OCI-M1 (cell line): ENCODE measurements at regions not wholly inside any gene's neighbourhood (a gene's known extent, or its start where the extent isn't known, plus 50 kb on each side); places are given as distances from the start of the nearest gene placed in this dataset.
"Not testable (repeated sequence)": the region's sequence is repeated elsewhere in the genome, so short reads cannot be mapped to it uniquely, and the experiment has no call there.

ENCODE experiments used
- DNase-seq: peaks from one replicate; lab custom pipeline; 2025; lab: John Stamatoyannopoulos, UW

DNA sequence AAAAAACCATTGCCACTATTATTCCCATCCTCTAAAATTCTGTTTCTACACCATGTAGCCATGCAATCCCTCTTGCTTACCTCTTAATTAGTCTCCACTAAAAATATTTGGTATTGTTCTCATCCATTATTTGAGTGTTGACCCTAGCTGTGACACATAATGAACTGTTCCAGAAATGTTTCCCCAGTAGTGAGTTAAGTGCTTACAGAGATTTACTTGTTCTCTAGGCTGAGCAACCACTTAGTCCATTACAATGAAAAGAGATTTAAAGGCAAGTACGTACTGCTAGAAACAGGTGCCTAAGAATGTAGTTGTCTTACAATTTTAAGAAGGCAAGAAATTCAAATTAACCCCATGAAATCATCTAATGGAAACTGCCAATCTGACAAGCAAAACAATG lies 112.7 kb upstream of the PTPN13 start:
- DNase-seq = no peak

DNA sequence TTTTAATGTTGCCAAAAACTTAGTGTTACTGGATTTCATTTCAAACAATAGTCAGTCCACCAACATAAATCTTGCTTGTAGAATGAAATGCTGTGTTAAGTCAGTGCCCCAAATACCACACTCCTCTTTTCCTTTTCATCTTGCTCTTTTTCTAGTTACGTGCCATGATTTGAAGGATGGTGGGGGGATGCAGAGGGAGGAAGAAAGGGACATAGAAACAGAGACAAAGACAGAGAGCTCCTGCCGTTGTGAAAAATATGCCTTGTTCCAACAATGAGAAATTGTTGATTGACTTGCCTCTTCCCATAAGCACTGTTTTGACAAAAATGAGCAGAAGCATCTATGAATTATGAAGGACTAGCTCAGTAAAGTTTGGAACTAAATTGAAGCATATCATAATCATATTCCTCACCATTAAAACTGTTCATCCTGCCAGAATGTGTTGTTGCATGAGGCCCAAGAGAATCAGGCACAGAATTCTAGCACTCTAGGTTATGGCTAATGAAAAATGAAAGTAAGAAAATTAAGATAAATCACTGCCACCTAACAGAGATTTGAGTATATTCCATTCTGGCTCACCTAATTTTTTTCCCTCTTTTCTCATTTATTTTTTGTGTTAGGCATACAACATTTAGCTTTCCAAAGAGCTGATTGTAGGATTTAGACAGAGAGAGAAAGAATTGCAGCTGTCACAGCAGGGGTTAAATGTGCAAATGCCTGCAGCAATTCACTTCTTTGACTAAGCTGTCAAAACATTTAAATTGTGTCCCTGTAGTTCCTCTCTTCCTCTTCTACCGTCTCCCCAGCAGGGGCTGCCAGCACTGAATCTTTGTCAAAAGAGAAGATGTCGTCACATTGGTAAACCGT lies 111.6 kb upstream of the PTPN13 start:
- DNase-seq = peak; percentile 31

DNA sequence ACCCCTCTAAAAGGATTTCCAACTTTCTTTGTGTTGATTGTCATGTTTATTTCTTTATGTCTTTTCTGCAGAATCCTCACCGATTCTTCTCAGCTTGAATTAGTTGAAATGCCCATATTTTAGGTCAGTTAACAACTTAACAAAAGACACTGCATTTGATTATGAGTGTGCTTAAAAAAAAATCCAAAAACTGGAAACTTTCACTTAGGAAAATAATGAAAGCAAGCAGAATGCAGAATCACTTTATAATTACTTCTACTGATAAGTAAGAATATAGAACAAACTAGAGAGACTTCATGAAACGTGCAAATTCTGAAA lies 111.0 kb upstream of the PTPN13 start:
- DNase-seq = no peak

DNA sequence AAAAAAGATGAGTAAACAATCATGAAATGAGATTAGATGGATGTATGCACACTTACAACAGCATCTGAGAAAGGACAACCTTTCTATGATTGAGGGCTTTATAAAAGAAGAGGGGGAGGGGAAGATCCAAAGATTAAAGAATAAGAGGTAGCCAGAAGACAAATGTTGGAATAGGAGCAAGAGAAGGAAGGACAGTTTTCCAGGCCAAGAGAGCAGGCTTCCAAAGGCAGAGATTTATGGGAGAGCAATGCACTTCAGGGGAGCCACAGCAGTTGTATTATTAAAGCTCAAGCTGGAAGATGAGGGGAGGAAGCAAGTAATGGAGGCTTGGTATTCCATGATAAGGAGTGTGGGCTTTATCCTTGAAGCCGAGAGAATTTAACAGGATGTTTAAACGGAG lies 110.3 kb upstream of the PTPN13 start:
- no peak for DNase-seq

GRCh38 chr4:86484241-86484640 lies 109.9 kb upstream of the PTPN13 start:
- DNase-seq = no peak

GRCh38 chr4:86487738-86488348 lies 106.3 kb upstream of the PTPN13 start:
- no peak for DNase-seq

DNA sequence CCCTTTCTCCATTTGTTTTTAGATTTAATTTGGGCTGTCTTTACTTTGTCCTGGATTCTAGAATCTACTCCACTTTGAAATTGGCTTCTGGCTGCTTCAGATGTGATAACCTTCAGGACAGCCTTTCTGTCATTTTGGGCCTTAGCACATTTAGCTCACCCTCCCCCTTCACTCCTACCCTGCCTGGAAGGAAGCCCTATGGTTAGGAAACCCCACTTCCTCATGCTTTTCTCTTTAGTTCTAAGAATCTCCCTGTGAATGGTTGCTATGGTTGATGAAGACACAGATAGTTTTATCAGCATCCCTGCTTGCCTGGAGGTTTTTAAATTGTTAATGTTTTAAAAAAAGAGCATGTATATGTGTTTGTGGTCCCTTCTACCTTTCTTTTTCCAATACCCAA lies 100.7 kb upstream of the PTPN13 start:
- DNase-seq = peak; percentile 76

GRCh38 chr4:86496094-86497080 lies 97.7 kb upstream of the PTPN13 start:
- DNase-seq = peak; percentile 69

DNA sequence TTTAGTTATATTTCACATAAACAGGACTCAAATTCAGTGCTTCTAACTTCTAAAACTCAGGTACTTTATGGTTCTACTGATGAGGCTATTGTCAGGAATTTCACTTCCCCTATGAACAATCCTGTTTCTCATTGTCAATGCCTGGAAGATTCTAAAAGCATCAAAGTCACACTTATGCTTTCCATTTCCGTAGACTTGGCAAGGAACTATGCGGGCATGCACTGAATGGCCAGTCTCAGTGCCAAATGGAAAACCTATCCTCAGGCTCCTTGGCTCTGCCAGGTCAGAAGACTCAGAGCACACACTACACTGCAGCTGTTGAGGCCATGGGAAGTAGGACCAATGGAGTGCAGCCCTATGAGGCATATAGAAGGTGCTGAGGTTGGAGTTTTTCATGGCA lies 97.0 kb upstream of the PTPN13 start:
- no peak for DNase-seq

- peak; percentile 87 for DNase-seq
Measured at GRCh38 chr4:86497980-86498862, 95.9 kb upstream of the PTPN13 start.

GRCh38 chr4:86498863-86499166 lies 95.3 kb upstream of the PTPN13 start:
- no peak for DNase-seq

DNA sequence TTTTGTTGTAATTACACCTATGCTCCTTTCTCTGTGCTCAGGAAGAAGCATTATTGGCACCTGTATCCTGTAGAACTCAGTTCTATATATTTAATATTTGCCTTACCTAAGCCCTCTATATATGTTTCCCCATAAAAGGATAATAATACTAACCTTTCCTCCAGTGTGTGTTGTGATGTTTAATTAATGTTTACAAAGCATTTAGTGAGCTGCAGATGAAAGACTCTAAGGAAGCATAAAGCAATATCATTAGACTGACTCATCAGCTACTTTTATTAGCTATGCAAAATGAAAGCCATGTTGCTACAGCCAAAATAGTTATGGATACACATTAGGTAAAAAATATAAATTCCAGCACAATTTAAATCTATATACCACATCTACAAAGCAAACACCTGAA lies 93.6 kb upstream of the PTPN13 start:
- no peak for DNase-seq

- no peak for DNase-seq
Measured at GRCh38 chr4:86502081-86502480, 92.0 kb upstream of the PTPN13 start.

GRCh38 chr4:86506591-86506990 lies 87.5 kb upstream of the PTPN13 start:
- no peak for DNase-seq

DNA sequence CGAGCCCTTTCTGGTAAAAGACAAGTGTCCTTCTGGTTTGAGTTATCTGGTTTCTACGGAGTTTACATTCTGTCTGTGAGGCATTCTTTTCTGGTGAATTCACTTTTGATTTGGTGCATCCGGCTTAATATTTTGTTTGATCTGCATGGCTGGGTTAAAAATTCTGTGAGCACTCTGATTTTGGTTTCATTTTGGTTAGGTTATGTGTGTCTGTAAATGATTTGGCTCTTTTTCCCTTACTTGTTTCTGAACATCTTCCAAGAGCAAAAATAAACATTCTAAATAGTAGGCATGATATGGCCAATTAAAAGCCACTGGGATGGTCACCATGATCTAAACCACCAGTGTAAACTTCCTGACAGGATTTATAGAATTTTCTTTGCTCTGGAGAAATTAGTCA lies 85.7 kb upstream of the PTPN13 start:
- DNase-seq = no peak

DNA sequence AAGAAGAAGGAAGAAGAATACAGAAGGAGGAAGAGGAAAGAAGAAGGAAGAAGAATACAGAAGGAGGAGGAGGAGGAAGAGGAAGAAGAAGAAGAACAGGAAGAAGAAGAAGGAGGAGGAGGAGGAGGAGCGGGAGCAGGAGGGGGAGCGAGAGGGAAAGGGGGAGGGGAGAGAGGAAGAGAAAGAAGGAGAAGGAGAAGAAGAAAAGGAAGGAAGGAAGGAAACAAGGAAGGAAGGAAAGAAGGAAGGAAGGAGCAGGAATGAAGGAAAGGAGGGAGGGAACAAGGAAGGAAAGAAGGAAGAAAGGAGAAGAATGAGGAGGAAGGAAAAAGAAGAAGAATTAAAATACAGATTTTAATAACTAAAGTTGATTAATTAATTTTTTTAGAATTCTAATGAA lies 82.5 kb upstream of the PTPN13 start:
- DNase-seq = no peak

GRCh38 chr4:86512631-86513030 lies 81.5 kb upstream of the PTPN13 start:
- no peak for DNase-seq

GRCh38 chr4:86515963-86516362 lies 78.2 kb upstream of the PTPN13 start:
- not testable (repeated sequence) for DNase-seq

DNA sequence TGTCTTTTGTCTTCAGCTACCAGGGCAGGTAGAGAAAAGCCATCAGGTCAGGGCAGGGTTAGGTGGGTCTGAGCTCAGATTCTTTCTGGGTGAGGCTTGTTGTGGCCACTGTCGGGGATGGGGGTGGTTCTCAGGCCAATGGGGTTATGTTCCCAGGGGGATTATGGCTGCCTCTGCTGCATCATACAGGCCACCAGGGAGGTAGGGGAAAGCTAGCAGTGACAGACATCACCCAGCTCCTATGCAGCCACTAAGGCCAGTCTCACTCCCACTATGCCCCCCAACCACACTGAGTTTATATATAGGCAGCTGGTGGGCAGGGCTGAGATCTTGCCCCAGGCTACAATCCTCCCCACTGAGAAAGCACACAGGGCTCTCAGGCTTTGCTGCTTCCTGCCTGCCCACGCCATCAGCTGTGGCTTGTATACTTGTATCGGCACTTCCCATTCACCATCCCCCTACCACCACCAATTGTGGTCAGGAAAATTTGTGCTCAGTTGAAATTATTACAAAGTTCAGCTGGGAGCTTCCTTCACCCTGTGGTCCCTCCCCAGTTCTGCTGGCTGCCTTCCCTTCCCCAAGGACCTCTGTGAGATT lies 72.6 kb upstream of the PTPN13 start:
- no peak for DNase-seq

GRCh38 chr4:86522349-86522748 lies 71.8 kb upstream of the PTPN13 start:
- DNase-seq = peak; percentile 45

DNA sequence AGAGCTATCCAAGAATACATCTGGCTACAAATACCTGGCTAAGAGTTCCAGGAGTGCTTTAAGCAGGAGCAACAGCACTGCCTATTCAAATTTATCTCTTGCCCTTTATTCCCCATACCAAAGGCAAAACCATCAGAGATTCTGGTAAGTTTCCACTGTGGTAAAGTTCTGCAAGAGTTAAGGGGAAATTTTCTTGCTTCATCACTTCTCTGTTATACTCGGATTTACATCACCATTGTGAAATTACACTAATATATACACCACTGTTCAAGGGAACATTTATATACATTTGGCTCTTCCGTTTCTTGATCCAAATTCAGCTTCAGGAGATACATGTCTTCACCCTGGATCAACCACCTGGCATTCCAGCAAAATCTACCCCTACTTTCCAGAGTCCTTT lies 70.8 kb upstream of the PTPN13 start:
- no peak for DNase-seq
